Hepatocyte (in vitro differentiated cells): ENCODE measurements at regions not wholly inside any gene's neighbourhood (a gene's known extent, or its start where the extent isn't known, plus 50 kb on each side); places are given as distances from the start of the nearest gene placed in this dataset.

Experiments used
- CTCF ChIP-seq: fragments of 200-600 bp; sonication (generic); IDR thresholded peaks from 2 replicates; pipeline ENCODE4 v1.5.1; 2016; ENCODE audit warnings: antibody characterized with exemption, mild to moderate bottlenecking; ENCODE audit not compliant: poor library complexity
- EZH2 ChIP-seq: fragments of 200-600 bp; sonication (generic); IDR thresholded peaks from 2 replicates; pipeline ENCODE4 v1.6.1; 2016; ENCODE audit warnings: antibody characterized with exemption, mild to moderate bottlenecking, borderline replicate concordance
- EZH2phosphoT487 ChIP-seq: fragments of 200-600 bp; sonication (generic); IDR thresholded peaks from one replicate; pipeline ENCODE4 v1.6.1; 2018; ENCODE audit warnings: antibody characterized with exemption, mild to moderate bottlenecking, low read depth, moderate library complexity; ENCODE audit not compliant: unreplicated experiment, severe bottlenecking

DNA sequence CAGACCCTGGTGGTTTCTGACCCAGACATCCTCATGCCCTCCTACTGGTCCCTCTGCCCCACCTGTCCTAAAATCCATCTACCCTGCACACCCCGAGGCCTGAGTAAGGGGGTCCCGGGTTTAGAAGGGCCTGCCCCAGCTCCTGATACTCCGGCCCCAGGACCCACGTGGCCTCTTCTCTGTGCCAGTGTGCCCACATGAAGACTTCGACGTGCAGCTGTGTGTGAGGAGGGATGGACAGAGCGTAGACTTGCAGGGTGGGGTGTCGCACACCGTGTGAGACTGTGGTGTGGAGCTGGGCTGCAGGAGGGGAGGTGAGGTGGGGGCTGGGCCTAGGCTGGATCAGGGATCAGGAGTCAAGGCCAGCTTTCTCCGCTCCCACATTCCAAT, 461.1 kb downstream of the PTPRU start:
- TF ChIP-seq CTCF (no peak), EZH2phosphoT487 (no peak), EZH2 (no peak)
